Stimulated activated CD8-positive, alpha-beta memory T cell treated with anti-CD3 and anti-CD28 coated beads, Interleukin-4, amount 100 ng/mL, for 48 hours (primary cell): ENCODE measurements at regions not wholly inside any gene's neighbourhood (a gene's known extent, or its start where the extent isn't known, plus 50 kb on each side); places are given as distances from the start of the nearest gene placed in this dataset.
"Not testable (repeated sequence)": the region's sequence is repeated elsewhere in the genome, so short reads cannot be mapped to it uniquely, and the experiment has no call there.

Experiments used
- DNase-seq: peaks from one replicate; pipeline ENCODE4 v3.0.0-alpha.2; 2020

DNA sequence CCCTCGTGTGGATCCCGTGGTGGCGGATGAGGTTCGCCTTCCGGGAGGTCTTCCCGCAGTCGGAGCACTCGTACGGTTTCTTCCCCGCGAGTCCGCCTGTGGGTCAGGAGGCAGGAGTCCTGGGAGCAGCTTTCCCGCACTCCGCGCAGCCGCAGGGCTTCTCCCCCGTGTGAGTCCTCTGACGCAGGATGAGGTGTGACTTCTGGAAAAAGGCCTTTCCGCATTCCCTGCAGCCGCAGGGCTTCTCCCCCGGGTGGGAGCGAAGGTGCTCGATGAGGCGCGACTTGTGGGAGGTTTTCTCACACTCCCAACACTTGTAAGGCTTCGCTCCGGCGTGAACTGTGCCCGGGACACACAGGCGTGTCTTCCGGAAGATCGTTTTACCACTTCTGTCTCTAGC lies 68.8 kb upstream of the WIPI2 start:
- DNase-seq: not testable (repeated sequence)

DNA sequence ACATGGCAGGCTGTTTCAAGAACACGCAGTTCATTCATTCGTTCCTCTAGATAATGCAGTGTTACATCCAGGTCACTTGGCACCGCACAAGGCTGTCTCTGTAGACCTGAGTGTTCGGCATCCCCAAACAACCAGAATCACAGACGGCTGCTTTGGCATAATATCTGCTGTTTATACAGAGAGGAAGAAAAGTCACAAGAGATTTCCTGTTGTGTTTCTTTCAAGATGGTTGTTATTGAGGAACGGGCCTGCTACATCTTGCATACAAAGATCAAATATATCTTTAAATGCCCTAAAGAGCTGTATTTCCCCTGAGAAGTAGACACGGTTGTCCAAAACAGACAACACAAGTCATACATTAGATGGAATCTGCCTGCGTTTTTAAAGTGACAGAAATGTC lies 58.8 kb upstream of the WIPI2 start:
- DNase-seq: not testable (repeated sequence)

DNA sequence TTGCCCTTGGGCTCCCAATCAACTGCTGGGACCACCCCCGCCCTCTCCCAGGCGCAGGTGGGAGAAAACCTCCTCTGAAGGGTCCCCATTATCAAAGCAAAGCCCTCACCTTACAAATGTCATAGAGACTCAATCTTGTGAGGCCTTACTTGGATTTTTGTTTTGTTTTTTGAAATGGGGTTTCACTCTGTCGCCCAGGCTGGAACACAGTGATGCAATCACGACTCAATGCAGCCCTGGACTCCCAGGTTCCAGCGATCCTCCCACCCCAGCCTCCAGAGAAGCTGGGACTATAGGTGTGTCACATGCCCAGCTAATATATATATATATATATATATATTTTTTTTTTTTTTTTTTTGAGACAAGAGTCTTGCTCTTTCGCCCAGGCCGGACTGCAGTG lies 57.5 kb upstream of the WIPI2 start:
- no peak for DNase-seq

DNA sequence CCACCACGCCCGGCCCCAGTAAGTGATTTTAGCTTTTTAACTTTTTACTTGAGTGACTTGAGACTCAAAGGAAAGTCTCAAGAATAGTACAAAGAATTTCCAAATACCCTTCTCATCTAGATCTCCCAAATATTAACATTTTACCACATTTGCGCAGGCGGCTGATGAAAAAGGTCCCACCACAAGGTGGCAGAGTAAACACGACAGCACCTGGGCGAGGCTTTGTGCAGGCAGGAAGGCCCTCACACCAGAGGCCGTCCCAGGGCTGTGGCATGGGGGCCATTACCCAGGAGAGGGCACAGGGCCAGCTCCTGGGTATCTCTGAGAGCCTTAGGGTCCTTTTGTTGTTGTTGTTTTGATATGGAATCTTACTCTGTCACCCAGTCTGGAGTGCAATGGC lies 50.0 kb upstream of the WIPI2 start:
- DNase-seq: peak; percentile 52
